Activated CD8-positive, alpha-beta T cell treated with anti-CD3 and anti-CD28 coated beads for 36 hours (primary cell): ENCODE measurements at regions not wholly inside any gene's neighbourhood (a gene's known extent, or its start where the extent isn't known, plus 50 kb on each side); places are given as distances from the start of the nearest gene placed in this dataset.

Experiments
- ATAC-seq: fragments of 200-7000 bp; cut with Tn5 transposase; one replicate; pipeline ENCODE4 v1.10.0; 2021; ENCODE audit warnings: mild to moderate bottlenecking, moderate library complexity
- CTCF ChIA-PET: fragments of 350-600 bp; sonication (Branson Sonifier 250); formaldehyde crosslinking; loops from one replicate; lab custom pipeline; 2021; ENCODE audit warnings: antibody characterized with exemption; lab: Charles Lee
- POLR2A ChIA-PET: fragments of 350-600 bp; sonication (Branson Sonifier 250); formaldehyde crosslinking; loops from one replicate; lab custom pipeline; 2021; ENCODE audit warnings: antibody characterized with exemption; lab: Charles Lee
- DNase-seq: peaks from one replicate; pipeline ENCODE4 v3.0.0-alpha.2; 2020
- H3K27ac Mint-ChIP-seq: one replicate; pipeline ENCODE4 v1.8.0; 2021; ENCODE audit warnings: mild to moderate bottlenecking, mixed read lengths
- H3K27me3 Mint-ChIP-seq: one replicate; pipeline ENCODE4 v1.8.0; 2021; ENCODE audit warnings: mixed read lengths
- H3K36me3 Mint-ChIP-seq: one replicate; pipeline ENCODE4 v1.8.0; 2021; ENCODE audit warnings: low read depth, mixed read lengths
- H3K4me1 Mint-ChIP-seq: one replicate; pipeline ENCODE4 v1.8.0; 2021; ENCODE audit warnings: low read depth, mixed read lengths
- H3K4me3 Mint-ChIP-seq: one replicate; pipeline ENCODE4 v1.8.0; 2021; ENCODE audit warnings: mild to moderate bottlenecking, moderate library complexity, mixed read lengths
- H3K9me3 Mint-ChIP-seq: one replicate; pipeline ENCODE4 v1.8.0; 2021; ENCODE audit warnings: mixed read lengths
- intact Hi-C: fragments of 100-400 bp; cut with micrococcal nuclease; formaldehyde crosslinking; loops from one replicate; pipeline ENCODE4 v1.10.0; 2022
- TF ChIP-seq, protein P1 (sequence below): fragments of 200-600 bp; IDR thresholded peaks from one replicate; pipeline ENCODE4 v1.8.0; 2022; ENCODE audit warnings: antibody characterized with exemption, mild to moderate bottlenecking

DNA sequence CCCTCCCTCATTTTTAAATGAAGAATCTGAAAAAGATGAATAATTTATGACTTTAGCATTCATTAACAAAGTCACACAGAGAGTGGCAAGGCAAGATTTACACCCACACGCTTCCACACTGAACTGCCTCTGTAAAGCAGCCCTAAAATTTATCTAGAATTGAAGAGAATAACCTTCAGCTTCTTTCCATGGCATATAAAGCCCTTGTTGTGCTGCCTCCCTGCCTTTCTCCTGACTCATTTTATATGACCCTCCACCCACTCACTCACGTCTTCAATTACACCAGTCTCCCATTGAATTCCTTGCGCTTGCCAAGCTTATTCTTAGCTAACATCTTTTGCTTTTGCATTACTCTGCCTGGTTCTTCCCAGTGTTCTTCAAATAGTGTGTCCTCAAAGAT lies 2649.3 kb downstream of the PCDH7 start:
- H3K9me3 Mint-ChIP-seq, result peaks cover 20% of the 10 kb centered on the region
- no peak for ATAC-seq
- CTCF ChIA-PET, result no interaction called here
- no peaks in the 10 kb centered on the region for H3K4me1 Mint-ChIP-seq
- no peak overlapping the region for H3K27ac Mint-ChIP-seq
- intact Hi-C loops, result no loop called here
- no peaks in the 10 kb centered on the region for H3K36me3 Mint-ChIP-seq
- H3K4me3 Mint-ChIP-seq, result no peak overlapping the region
- H3K27me3 Mint-ChIP-seq, result no peaks in the 10 kb centered on the region
- DNase-seq, result no peak
- TF ChIP-seq, protein P1, sequence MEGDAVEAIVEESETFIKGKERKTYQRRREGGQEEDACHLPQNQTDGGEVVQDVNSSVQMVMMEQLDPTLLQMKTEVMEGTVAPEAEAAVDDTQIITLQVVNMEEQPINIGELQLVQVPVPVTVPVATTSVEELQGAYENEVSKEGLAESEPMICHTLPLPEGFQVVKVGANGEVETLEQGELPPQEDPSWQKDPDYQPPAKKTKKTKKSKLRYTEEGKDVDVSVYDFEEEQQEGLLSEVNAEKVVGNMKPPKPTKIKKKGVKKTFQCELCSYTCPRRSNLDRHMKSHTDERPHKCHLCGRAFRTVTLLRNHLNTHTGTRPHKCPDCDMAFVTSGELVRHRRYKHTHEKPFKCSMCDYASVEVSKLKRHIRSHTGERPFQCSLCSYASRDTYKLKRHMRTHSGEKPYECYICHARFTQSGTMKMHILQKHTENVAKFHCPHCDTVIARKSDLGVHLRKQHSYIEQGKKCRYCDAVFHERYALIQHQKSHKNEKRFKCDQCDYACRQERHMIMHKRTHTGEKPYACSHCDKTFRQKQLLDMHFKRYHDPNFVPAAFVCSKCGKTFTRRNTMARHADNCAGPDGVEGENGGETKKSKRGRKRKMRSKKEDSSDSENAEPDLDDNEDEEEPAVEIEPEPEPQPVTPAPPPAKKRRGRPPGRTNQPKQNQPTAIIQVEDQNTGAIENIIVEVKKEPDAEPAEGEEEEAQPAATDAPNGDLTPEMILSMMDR, result no peak
- POLR2A ChIA-PET, result no interaction called here

DNA sequence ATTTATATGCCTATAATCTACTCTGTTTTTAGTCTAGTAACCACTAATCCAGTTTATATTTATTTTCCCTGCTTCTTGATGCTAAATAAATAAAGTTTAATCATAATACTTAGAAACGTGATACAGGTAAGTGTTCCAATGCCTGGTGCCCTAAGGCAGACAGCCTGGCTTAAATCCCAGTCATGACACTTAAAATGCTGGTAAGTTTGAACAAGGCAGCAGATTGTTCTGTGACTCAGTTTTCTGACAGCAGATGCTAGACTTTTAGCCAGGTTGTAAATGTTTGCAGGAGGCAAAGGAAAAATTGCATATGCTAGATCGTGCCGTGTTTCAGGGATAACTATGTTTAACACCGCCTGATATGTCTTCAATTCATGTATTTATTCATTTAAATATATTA lies 2661.6 kb downstream of the PCDH7 start:
- ATAC-seq, result no peak
- TF ChIP-seq, protein P1, result no peak

DNA sequence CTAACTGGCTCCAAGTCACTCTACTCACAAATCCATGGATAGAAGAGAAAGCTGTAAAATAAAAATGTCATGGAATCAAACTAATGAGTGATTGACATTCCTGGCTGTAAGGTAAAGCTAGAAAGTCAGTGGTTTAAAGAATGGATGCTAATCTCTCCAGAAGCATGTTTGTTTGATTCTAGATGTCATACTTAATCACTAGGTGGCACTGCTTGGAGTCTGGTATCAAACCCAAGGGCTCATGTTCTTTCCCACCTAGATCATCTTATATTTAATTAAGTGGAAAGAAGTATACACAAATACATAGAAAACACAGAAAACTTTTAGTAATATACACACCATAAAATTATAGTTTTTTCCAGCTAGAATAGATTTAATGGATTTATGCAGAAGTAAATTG lies 2666.6 kb downstream of the PCDH7 start:
- Mint-ChIP-seq H3K27ac (no peak overlapping the region), H3K27me3 (no peaks in the 10 kb centered on the region), H3K9me3 (peaks cover 7% of the 10 kb centered on the region), H3K4me3 (no peak overlapping the region), H3K36me3 (no peaks in the 10 kb centered on the region), H3K4me1 (no peaks in the 10 kb centered on the region)
- DNase-seq (no peak), ATAC-seq (no peak)
- POLR2A ChIA-PET, result no interaction called here
- TF ChIP-seq, protein P1, result no peak
- CTCF ChIA-PET, result no interaction called here
- intact Hi-C loops, result no loop called here

More for the DNA sequence above, 2661.6 kb downstream of the PCDH7 start:
- ChIA-PET POLR2A (no interaction called here), CTCF (no interaction called here)
- H3K4me3 Mint-ChIP-seq, result no peak overlapping the region
- H3K27me3 Mint-ChIP-seq, result no peaks in the 10 kb centered on the region
- no peak overlapping the region for H3K27ac Mint-ChIP-seq
- peaks cover 4% of the 10 kb centered on the region for H3K9me3 Mint-ChIP-seq
- intact Hi-C loops, result no loop called here
- H3K36me3 Mint-ChIP-seq, result no peaks in the 10 kb centered on the region
- no peaks in the 10 kb centered on the region for H3K4me1 Mint-ChIP-seq
- DNase-seq, result no peak

DNA sequence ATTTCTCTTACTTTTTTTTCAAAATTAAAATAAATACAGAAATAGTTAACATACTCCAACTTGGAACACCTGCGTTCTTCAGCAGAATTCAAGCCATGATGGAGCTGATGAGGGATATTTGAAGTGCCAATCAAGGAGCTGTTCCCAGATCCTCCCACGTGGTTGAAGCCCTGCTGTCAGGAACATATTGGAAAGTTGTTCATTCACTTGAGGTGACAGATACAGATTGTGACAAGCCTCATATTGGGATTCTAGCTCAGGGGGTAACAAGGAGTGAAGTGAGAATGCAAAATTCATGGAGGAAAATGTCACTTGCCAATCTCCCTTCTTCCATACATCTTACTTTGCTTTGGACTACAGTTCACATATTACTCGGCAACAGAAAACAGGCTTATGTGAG lies 2670.8 kb downstream of the PCDH7 start:
- no peak for ATAC-seq
- CTCF ChIA-PET, result interaction anchor here (1.0 kb wide), 1 partner anchor 15 kb away, joined by 4 read pairs; no protein-coding TSS in a partner anchor
- Mint-ChIP-seq H3K4me3 (no peak overlapping the region), H3K4me1 (no peaks in the 10 kb centered on the region), H3K36me3 (no peaks in the 10 kb centered on the region), H3K27ac (no peak overlapping the region), H3K27me3 (no peaks in the 10 kb centered on the region), H3K9me3 (peaks cover 3% of the 10 kb centered on the region)
- TF ChIP-seq, protein P1, result no peak
- intact Hi-C loops, result no loop called here
- POLR2A ChIA-PET, result interaction anchor here (0.6 kb wide), 1 partner anchor 735 kb away, joined by 3 read pairs; no protein-coding TSS in a partner anchor
- no peak for DNase-seq

DNA sequence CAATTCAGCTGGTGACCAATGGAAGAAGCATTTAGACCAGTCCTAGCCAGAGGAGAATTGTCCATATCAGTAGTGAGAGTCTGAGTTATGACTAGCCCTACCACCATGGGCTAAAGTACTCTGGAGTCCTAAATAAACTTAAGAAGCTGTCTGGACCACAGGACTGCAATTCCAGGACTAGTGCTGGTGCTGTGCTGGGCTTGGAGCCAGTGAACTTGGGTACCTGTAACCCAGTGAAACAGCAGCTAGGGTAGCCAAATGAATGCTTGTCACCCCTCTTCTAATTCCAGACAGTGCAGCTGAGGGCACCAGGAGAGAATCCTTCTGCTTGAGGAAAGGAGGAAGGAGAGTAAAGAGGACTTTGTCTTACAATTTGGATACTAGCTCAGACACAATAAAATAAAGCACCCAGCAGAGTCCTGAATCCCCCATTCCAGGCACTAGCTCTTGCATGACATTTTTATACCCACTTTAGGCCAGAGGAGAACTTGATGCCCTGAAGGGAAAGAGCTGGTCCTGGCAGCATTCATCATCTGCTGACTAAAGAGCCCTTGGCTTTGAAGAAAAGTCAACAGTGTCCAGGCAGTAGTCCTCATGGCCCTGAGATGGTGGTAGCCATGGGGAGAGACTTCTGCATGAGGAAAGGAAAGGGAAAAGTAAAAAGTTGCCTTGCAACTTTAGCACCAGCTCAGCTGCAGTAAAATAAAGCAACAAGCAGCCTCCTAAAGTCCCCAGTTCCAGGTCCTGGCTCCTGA lies 2675.7 kb downstream of the PCDH7 start:
- TF ChIP-seq, protein P1, result no peak
- H3K27me3 Mint-ChIP-seq, result no peaks in the 10 kb centered on the region
- H3K4me1 Mint-ChIP-seq, result no peaks in the 10 kb centered on the region
- no peak overlapping the region for H3K27ac Mint-ChIP-seq
- CTCF ChIA-PET, result no interaction called here
- POLR2A ChIA-PET, result no interaction called here
- ATAC-seq (no peak), DNase-seq (no peak)
- peaks cover 2% of the 10 kb centered on the region for H3K9me3 Mint-ChIP-seq
- intact Hi-C loops, result no loop called here
- H3K4me3 Mint-ChIP-seq, result no peak overlapping the region
- no peaks in the 10 kb centered on the region for H3K36me3 Mint-ChIP-seq
